ENCODE measurements at regions not wholly inside any gene's neighbourhood (a gene's known extent, or its start where the extent isn't known, plus 50 kb on each side); places are given as distances from the start of the nearest gene placed in this dataset.

DNA sequence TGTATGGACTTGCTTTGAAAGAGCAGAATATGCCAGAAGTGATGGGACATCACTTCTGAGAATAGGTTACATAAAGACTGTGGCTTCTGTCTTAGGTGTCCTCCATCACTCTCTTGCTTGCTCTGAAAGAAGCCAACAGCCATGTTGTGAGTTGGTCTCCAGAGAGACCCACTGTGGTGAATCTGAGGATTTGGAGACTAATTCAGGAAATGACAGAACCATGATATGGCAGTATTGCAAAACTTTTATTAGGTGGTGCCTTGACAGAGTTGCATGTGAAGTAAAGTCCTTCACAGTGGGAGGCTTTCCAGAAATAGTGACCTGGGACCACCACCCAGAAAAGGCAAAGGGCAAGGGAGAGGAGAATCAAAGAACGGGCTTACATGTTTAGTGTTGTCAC is 628.6 kb downstream of the KCNT2 start:
- no peak for ATAC-seq (ENCODE audit: low read depth)
- H3K9me3 ChIP-seq (ENCODE audit: severe bottlenecking) = no peaks in the 10 kb centered on the region

DNA sequence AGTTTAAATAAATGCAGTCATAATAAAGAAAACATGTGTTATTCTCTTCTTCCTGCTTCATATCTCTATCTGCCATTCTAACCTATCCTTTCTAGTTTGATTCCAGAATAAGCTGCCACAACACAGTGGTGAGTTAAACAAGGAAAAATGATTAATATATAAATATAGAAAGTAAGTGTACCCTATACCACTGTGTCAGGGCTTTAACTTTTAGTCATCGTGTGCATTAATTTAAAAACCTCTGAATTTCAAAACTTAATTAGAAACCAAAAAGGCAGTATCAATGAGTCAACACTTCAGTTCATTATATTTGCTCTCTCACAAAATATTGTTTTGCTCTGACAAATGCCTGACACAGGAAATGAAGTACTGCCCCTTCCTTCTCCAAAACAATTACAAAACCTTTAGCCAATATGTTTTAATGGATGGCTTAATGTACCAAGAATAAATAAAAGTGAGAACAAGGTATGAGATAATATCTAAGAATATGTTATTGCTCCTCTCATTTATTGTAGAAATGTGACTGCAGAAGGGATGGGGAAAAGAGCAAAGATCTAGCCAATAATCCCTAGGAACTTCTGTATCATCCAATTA is 634.8 kb downstream of the KCNT2 start:
- no peak for DNase-seq (ENCODE audit: low spot score)
- TF ChIP-seq, protein P1, sequence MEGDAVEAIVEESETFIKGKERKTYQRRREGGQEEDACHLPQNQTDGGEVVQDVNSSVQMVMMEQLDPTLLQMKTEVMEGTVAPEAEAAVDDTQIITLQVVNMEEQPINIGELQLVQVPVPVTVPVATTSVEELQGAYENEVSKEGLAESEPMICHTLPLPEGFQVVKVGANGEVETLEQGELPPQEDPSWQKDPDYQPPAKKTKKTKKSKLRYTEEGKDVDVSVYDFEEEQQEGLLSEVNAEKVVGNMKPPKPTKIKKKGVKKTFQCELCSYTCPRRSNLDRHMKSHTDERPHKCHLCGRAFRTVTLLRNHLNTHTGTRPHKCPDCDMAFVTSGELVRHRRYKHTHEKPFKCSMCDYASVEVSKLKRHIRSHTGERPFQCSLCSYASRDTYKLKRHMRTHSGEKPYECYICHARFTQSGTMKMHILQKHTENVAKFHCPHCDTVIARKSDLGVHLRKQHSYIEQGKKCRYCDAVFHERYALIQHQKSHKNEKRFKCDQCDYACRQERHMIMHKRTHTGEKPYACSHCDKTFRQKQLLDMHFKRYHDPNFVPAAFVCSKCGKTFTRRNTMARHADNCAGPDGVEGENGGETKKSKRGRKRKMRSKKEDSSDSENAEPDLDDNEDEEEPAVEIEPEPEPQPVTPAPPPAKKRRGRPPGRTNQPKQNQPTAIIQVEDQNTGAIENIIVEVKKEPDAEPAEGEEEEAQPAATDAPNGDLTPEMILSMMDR (IDR thresholded peaks at IDR 0.05; ENCODE audit: poor library complexity, severe bottlenecking) = no peak

More for the DNA sequence above, 628.6 kb downstream of the KCNT2 start:
- Histone ChIP-seq H3K36me3 (ENCODE audit: low read depth) (no peaks in the 10 kb centered on the region), H3K4me3 (ENCODE audit: severe bottlenecking) (no peak overlapping the region), H3K4me1 (ENCODE audit: insufficient read depth, poor library complexity, severe bottlenecking) (no peaks in the 10 kb centered on the region), H3K27ac (ENCODE audit: poor library complexity, severe bottlenecking) (no peak overlapping the region), H3K27me3 (ENCODE audit: insufficient read depth, poor library complexity, severe bottlenecking) (no peaks in the 10 kb centered on the region)
- no peak for DNase-seq (ENCODE audit: low spot score)
- TF ChIP-seq, protein P1 (IDR thresholded peaks at IDR 0.05; ENCODE audit: poor library complexity, severe bottlenecking) = no peak

DNA sequence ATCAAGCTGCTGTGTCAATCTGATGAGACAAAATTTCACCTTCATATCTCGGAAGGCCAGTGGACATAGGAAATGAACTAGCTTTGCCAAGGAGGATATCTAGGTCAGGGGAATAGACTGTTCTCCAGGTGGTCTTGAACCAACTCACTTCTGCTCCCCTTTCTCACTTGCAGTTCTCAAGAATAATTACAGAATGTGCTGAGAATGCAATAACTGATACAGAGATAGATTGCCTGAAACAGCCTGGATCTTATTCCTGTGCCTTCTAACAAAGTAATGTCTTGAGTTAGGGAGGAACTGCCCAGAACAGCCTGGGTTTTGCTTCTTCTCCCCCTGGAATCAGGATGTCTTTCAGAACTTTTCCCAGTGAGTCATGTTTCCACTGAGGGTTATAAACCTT is 636.7 kb downstream of the KCNT2 start:
- Histone ChIP-seq H3K4me3 (ENCODE audit: severe bottlenecking) (no peak overlapping the region), H3K27me3 (ENCODE audit: insufficient read depth, poor library complexity, severe bottlenecking) (no peaks in the 10 kb centered on the region), H3K4me1 (ENCODE audit: insufficient read depth, poor library complexity, severe bottlenecking) (no peaks in the 10 kb centered on the region), H3K9me3 (ENCODE audit: severe bottlenecking) (no peaks in the 10 kb centered on the region), H3K27ac (ENCODE audit: poor library complexity, severe bottlenecking) (no peak overlapping the region), H3K36me3 (ENCODE audit: low read depth) (no peaks in the 10 kb centered on the region)
- TF ChIP-seq, protein P1 (IDR thresholded peaks at IDR 0.05; ENCODE audit: poor library complexity, severe bottlenecking) = no peak
- DNase-seq (ENCODE audit: low spot score) (no peak), ATAC-seq (ENCODE audit: low read depth) (no peak)

More for the DNA sequence above, 634.8 kb downstream of the KCNT2 start:
- H3K27me3 ChIP-seq (ENCODE audit: insufficient read depth, poor library complexity, severe bottlenecking) = no peaks in the 10 kb centered on the region
- H3K4me3 ChIP-seq (ENCODE audit: severe bottlenecking) = no peak overlapping the region
- H3K27ac ChIP-seq (ENCODE audit: poor library complexity, severe bottlenecking) = no peak overlapping the region
- ATAC-seq (ENCODE audit: low read depth) = no peak
- no peaks in the 10 kb centered on the region for H3K9me3 ChIP-seq (ENCODE audit: severe bottlenecking)
- no peaks in the 10 kb centered on the region for H3K36me3 ChIP-seq (ENCODE audit: low read depth)
- H3K4me1 ChIP-seq (ENCODE audit: insufficient read depth, poor library complexity, severe bottlenecking) = no peaks in the 10 kb centered on the region

DNA sequence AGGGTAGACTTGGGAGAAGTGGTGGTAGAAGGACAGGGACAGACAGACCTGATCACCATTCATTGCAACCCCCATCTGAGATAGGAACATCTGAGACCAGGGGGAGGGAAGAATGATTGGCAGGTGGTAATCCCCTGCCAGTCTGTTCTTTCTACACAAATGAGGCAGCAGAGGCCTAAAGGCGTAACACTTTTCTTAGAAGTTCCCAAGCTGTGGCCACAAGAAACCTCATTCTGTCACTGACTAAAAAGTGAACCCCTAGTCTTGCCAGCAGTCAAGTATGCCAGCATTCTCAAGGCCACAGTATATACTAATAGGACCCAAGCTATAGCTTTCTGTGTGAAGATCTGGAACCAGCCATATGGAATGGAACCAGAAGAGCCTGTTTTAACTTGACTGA is 638.0 kb downstream of the KCNT2 start:
- H3K9me3 ChIP-seq (ENCODE audit: severe bottlenecking) = no peaks in the 10 kb centered on the region
- no peaks in the 10 kb centered on the region for H3K4me1 ChIP-seq (ENCODE audit: insufficient read depth, poor library complexity, severe bottlenecking)
- DNase-seq (ENCODE audit: low spot score) = no peak
- TF ChIP-seq, protein P1 (IDR thresholded peaks at IDR 0.05; ENCODE audit: poor library complexity, severe bottlenecking) = no peak
- H3K36me3 ChIP-seq (ENCODE audit: low read depth) = no peaks in the 10 kb centered on the region
- ATAC-seq (ENCODE audit: low read depth) = no peak
- no peak overlapping the region for H3K4me3 ChIP-seq (ENCODE audit: severe bottlenecking)
- H3K27me3 ChIP-seq (ENCODE audit: insufficient read depth, poor library complexity, severe bottlenecking) = no peaks in the 10 kb centered on the region
- no peak overlapping the region for H3K27ac ChIP-seq (ENCODE audit: poor library complexity, severe bottlenecking)

DNA sequence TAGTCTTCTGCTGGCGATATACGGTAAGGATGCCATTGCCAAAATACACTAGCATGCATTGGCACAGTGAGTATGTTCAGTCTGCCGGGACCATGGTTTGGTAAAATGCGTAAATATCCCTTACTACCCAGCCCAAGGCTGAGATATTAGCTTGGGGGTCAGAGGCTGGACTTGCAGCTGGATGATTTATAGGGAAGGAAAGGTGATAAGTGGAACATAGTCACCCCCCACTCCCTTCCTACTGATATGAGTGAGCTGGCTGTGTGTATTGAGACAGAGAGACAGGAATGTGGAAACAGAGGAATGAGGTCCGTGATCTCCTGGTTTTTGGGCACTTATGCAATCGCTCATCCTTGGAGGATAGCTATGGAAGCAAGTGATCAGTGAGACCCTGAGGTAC is 642.8 kb downstream of the KCNT2 start:
- no peaks in the 10 kb centered on the region for H3K4me1 ChIP-seq (ENCODE audit: insufficient read depth, poor library complexity, severe bottlenecking)
- no peaks in the 10 kb centered on the region for H3K9me3 ChIP-seq (ENCODE audit: severe bottlenecking)
- DNase-seq (ENCODE audit: low spot score) (no peak), ATAC-seq (ENCODE audit: low read depth) (no peak)
- H3K4me3 ChIP-seq (ENCODE audit: severe bottlenecking) = no peak overlapping the region
- no peaks in the 10 kb centered on the region for H3K27me3 ChIP-seq (ENCODE audit: insufficient read depth, poor library complexity, severe bottlenecking)
- H3K27ac ChIP-seq (ENCODE audit: poor library complexity, severe bottlenecking) = no peak overlapping the region
- TF ChIP-seq, protein P1 (IDR thresholded peaks at IDR 0.05; ENCODE audit: poor library complexity, severe bottlenecking) = no peak
- no peaks in the 10 kb centered on the region for H3K36me3 ChIP-seq (ENCODE audit: low read depth)

Measured in RWPE2 (cell line).